ENCODE measurements at regions not wholly inside any gene's neighbourhood (a gene's known extent, or its start where the extent isn't known, plus 50 kb on each side); places are given as distances from the start of the nearest gene placed in this dataset.

DNA sequence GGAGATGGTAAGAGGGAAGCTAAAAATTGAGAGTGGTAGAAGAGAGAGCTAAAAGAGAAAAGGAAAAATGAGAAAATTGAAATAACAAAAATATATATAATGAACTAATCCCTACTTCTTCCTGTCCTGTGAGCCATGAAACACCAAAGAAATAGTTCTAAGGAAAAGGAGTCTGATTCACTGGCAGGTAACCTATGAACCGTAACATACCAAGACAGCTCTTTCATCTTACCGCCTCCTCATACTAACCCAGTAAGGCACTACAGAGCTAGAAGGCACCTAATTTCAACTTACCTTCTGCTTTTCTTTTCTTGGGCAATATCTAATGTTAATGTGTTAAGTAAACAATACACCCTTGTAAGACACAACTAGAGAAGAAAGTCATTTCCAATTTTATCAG, 297.7 kb upstream of the DIAPH2 start:
- TF ChIP-seq SUZ12 (IDR thresholded peaks at IDR 0.05) (no peak), NFRKB (IDR thresholded peaks at IDR 0.05) (no peak), ELF4 (IDR thresholded peaks at IDR 0.05) (no peak), SP1 (IDR thresholded peaks at IDR 0.05) (no peak), FOXM1 (IDR thresholded peaks at IDR 0.05; ENCODE audit: borderline replicate concordance) (no peak), L3MBTL2 (conservative IDR thresholded peaks at IDR 0.05) (no peak)
- TF ChIP-seq, protein P1, sequence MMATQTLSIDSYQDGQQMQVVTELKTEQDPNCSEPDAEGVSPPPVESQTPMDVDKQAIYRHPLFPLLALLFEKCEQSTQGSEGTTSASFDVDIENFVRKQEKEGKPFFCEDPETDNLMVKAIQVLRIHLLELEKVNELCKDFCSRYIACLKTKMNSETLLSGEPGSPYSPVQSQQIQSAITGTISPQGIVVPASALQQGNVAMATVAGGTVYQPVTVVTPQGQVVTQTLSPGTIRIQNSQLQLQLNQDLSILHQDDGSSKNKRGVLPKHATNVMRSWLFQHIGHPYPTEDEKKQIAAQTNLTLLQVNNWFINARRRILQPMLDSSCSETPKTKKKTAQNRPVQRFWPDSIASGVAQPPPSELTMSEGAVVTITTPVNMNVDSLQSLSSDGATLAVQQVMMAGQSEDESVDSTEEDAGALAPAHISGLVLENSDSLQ (IDR thresholded peaks at IDR 0.05) = no peak
